Stimulated activated CD4-positive, alpha-beta T cell treated with anti-CD3 and anti-CD28 coated beads, Interleukin-1b, Interleukin-23, amount 100 ng/mL, for 1 hour (primary cell): ENCODE measurements at regions not wholly inside any gene's neighbourhood (a gene's known extent, or its start where the extent isn't known, plus 50 kb on each side); places are given as distances from the start of the nearest gene placed in this dataset.

ENCODE experiments used
- DNase-seq, 2 donors: peaks; one replicate each; pipeline ENCODE4 v3.0.0-alpha.2; 2020; ENCODE audit warnings: low read depth in 2 of 2

DNA sequence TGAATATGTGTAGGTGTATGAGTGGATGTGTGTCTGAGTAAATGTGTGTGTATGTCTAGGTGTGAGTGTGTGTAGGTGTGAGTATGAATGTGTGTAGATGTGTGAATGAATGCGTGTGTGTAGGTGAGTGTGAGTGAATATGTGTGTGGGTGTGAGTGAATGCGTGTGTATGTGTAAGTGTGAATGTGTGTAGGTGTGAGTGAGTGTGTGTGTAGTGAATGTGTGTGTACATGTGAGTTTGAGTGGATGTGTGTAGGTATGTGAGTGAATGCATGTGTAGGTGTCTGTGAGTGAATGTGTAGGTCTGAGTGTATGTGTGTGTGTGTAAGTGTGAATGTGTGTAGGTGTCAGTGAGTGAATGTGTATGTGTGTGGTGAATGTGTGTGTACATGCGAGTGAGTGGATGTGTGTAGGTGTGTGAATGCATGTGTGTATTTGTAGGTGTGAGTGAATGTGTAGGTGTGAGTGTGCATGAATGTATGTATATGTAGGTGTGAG lies 201.0 kb upstream of the ZNF536 start:
- DNase-seq = no peak

DNA sequence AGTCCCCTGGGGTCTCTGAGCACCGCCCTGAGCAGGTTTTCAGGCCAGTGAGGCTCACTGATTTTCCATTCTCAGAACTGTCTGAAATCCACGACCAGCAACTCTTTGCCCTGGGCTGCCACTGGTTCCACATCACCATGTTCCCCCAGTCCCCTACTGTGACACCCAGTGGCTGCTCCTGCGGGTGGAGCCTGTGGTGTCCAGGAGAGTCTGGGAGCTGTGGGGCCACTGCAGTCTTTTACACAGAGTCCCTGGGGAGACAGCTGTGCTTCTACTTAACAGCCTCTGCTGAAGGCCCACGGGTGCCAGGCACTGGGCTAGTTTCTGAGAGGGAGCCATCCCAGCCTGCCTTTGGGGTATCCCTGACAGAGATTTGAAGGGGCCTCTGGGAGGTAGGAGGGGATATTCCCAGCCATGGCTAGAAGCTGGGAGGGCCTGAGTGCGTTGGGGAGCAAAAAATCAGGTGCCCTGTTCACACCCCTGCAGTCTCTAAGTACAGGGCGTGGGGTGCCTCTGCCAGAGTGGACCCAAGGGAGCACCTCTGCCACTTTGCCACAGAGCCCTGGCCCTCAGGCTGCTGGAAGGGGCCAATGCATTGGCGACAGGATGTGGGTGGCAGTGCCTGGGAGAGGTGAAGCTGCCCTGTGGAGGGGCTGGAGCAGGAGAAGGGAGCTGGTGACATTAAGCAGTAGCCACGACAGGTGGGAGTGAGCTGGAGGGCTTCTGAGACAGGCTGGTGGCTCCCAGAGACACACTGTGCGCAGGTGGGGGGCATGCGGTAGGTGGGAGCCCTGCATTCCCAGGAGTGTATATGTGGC lies 200.2 kb upstream of the ZNF536 start:
- DNase-seq = no peak

DNA sequence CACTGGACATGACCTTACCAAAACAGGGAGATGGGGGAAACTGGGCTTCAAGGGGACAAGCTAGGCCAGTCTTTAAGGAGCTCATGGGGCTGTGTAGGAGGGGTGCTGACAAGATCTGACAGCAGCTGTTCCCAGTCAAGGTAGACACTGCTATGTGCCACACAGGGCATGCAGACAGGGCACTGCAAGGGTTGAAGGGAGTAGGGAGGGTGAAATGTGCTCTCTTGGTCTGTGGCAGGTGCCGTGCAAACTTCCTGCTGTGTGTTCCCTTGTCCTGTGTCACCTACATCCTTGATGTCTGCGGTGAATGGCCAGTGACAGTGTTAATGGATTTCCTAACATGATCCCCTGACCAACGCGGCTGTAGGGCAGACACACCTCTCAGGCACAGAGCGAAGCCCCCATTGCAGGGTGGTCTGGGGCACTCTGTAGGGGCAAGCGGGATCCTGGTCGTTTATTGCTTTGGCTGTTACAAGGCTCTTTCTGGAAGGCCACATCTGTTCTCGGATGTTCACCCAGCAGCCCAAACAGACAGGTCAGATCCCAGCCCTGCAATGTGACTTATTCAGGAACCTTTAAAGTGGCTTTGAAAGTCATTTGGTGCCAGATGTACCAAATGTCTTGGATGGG lies 199.5 kb upstream of the ZNF536 start:
- DNase-seq = no peak

DNA sequence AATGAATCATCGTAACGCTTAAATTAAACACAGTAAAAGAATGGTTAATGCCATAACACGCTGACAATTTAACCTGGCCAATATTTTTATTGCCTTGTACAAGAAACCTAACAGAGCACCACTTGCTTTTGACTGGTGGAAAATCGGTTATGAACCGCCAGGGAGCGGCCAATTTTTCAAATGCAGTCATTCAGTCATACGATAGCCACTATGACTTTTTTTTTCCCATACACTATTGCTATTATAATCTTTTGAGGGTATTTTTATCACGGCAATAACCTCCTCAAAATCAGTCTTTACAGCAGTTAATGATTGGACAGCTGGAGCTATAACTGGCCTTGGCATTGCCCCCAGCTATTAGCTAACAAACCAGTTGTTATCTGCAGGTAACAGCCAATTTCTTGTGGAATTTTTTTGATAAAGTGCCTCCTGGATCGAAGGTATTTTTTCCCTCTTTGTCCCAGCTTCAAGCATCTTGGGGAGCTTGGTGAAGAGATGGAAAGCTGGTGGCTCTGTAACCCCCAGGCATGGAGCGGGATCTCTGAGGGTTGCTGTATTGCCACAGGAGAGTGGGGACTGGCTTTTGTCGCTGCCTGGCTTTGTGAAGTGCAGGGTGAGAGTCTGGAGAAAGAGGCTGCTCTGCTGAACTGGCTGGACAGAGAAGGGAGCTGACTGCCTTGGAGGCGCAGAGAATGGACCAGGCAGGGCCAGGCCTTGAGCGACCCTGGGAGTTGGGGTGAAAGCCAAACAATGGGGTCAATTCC lies 198.4 kb upstream of the ZNF536 start:
- no peak for DNase-seq

GRCh38 chr19:30174357-30174645 lies 197.9 kb upstream of the ZNF536 start:
- DNase-seq = no peak

- no peak for DNase-seq
Observed at GRCh38 chr19:30174791-30175190, 197.4 kb upstream of the ZNF536 start.

DNA sequence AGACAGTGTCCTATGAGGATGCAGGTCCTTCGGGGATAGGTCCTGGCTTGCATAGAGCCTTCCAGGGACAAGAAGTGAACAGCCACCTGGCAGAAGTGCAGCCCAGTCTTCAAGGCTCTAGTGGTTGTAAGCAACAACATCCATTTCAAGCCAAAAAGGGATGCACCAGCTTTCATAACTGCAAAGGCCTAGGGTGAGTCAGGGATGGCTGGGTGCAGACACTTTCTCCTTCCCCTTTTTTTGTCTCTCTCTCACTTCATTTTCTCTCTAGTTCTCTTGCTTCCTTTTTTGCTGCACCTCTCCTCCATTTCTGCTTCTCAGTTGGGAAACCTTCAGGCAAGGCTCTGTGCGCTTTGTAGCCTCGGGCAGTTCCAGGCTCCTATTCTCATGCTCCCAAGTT lies 196.2 kb upstream of the ZNF536 start:
- no peak for DNase-seq

DNA sequence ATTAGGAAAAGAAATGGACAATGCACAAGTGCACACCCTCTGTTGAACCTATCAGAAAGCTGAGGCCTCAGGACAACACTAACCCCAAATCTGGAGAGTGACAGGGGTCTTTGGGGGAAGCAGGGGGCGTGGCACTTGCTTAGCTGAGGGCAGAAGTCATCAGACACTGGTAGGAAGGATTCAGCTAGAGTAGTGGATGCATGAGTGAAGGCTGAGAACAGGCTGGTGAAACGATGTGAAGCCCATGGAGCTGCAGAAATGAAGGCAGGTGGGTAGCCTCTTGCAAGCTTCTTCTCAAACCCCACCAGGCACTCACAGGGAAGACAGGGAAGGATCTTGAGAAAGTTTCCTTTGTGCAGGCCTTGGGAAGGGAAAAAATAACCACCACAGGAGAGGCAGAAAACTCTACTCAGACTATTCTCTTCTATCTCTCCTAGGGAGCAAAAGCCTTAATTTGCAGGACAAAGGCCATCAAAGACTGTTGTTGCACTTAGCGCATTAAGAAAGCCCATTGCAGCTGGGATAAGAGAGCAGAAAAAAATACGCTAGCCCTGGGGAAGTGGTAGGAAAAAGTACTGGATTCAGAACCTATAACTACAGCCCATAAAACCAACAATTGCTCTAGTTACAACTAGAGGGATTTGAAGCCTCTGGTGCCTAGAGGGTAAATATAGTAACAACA lies 193.3 kb upstream of the ZNF536 start:
- DNase-seq = no peak

DNA sequence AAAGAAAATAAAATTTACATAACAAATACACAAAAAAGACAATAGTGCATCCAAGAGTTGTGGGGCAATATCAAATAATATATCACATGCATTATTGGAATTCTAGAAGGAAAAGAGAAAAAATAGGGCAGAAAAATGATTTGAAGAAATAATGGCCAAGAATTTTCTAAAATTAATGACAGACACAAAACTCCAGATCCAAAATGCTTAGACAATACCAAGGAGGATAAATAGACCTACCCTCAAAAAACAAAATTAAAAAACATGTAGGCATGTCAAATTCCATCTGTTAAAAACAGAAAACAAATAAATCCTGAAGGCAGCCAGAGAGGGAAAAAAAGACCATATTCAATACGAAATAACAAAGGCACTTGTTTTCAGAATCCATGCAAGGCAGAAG lies 191.5 kb upstream of the ZNF536 start:
- DNase-seq = no peak

- DNase-seq = no peak
Observed at GRCh38 chr19:30183807-30184490, 188.2 kb upstream of the ZNF536 start.

- DNase-seq = no peak
Observed at GRCh38 chr19:30202060-30202600, 170.1 kb upstream of the ZNF536 start.

DNA sequence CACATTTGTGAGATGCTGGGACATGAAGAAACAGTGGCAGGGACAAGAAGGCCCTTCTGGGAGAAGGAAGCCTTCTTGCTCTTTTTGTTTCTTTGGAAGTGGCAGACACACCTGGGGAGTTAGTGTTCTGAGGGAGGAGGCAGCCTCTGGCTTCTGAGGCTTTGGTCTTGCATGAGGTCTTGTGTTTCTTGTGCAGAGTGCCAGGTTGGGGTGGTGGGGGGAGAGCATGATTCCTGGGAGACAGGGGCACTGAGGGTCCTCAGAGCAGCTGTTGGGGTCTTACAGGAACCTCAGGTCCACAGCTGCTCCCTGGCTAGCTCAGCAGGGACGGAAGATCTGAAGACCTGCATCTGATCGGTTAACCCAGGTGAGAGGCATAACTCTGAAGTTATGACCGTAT lies 167.5 kb upstream of the ZNF536 start:
- DNase-seq = no peak

- DNase-seq = no peak
Observed at GRCh38 chr19:30206187-30206586, 166.0 kb upstream of the ZNF536 start.

DNA sequence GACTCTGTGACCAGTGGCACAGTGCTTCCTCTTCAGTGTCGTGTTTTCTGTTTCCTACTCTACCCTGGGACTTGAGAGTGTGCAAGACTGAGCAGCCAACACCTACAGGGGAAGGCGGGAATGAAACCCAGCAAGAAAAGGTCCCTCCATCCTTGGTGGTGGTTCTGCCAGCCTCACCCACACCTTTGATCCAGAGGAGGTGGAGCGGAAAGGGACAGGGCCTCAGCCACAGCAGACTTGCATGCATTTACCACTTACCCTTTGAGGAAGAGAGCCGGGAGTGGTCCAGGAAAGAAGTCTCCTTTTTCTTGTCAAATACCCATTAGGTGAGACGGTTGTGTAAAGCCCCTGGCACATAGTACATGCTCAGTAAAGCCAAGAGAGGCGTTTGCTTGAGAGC lies 164.8 kb upstream of the ZNF536 start:
- DNase-seq = no peak

GRCh38 chr19:30208436-30209060 lies 163.6 kb upstream of the ZNF536 start:
- DNase-seq = no peak

DNA sequence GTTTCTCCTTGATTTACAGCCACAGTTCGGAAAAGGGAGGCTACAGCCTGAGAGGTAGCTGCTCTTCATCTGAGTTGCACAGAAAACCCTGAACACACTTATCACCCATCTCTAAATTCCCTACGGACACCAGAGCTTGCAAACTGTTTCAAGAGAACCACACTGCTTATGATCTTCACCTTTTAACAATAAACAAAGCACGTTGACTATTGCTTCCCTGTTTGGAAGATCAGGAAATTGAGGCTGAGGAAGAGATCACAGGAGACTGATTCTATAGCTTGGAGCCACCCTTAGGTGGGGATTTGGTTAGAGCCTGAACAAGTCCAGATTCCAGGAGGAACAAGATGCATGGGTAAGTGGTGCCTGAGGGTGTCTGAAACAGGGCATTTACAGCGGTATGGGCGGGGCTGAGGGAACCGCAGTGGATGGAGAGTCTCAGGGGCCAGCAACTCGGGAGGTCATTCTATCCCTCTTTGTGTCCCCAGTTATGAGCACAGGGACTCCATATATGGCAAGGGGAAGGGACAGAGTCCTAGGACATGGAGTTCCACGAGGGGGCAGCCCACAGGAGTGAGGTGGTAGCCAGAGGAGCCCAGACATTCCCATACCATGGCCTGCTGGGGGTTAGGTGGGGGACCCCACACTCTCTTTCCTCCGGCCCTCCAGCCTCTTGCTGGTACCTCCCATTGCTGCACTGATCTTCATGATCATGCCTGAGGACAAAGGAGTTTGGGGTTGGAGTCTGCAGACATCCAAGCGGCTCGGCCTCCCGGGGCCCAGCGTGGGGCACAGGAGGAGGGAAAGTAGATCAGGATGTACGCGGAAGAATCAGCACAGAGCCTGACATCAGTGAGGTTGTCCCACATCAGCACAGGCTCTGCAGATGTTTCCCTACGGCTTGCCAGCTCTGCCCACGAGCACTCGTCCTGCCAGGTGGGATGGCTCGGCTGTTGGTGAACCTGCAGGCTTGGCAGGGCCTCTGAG lies 162.3 kb upstream of the ZNF536 start:
- no peak for DNase-seq

GRCh38 chr19:30212574-30212973 lies 159.6 kb upstream of the ZNF536 start:
- DNase-seq = no peak

- DNase-seq = no peak
Observed at GRCh38 chr19:30214651-30215051, 157.5 kb upstream of the ZNF536 start.

- no peak for DNase-seq
Observed at GRCh38 chr19:30215248-30215647, 156.9 kb upstream of the ZNF536 start.

GRCh38 chr19:30216453-30216852 lies 155.7 kb upstream of the ZNF536 start:
- no peak for DNase-seq
